ENCODE measurements at regions not wholly inside any gene's neighbourhood (a gene's known extent, or its start where the extent isn't known, plus 50 kb on each side); places are given as distances from the start of the nearest gene placed in this dataset.

DNA sequence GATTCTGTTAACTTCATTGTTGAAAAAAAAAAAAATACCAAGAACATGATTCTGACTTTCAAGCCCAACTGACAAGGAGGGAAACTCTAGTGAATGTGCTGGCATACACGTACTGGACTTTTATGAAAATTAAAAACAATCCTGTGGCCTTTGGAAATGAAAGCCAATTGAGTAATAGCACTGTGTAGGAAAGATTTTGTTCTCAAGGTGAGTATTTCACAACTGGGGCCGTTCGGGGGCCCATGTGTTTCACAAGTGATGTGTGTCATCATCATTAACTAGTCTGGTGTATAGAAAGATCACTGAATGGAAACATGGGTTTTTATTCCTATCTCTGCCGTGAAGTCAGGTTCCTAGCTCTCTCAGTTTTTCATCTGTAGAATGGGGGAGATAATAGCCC, 605.0 kb upstream of the CLINT1 start:
- H3K36me3 ChIP-seq (ENCODE audit: insufficient read depth, low read length) = no peaks in the 10 kb centered on the region
- H3K79me2 ChIP-seq (ENCODE audit: insufficient read depth, low read length) = no peaks in the 10 kb centered on the region
- H3K27ac ChIP-seq (ENCODE audit: low read depth, low read length, poor library complexity, severe bottlenecking) = no peak overlapping the region
- TF ChIP-seq, protein P1, sequence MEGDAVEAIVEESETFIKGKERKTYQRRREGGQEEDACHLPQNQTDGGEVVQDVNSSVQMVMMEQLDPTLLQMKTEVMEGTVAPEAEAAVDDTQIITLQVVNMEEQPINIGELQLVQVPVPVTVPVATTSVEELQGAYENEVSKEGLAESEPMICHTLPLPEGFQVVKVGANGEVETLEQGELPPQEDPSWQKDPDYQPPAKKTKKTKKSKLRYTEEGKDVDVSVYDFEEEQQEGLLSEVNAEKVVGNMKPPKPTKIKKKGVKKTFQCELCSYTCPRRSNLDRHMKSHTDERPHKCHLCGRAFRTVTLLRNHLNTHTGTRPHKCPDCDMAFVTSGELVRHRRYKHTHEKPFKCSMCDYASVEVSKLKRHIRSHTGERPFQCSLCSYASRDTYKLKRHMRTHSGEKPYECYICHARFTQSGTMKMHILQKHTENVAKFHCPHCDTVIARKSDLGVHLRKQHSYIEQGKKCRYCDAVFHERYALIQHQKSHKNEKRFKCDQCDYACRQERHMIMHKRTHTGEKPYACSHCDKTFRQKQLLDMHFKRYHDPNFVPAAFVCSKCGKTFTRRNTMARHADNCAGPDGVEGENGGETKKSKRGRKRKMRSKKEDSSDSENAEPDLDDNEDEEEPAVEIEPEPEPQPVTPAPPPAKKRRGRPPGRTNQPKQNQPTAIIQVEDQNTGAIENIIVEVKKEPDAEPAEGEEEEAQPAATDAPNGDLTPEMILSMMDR (IDR thresholded peaks at IDR 0.05; ENCODE audit: low read length) = no peak
- no peak for TF ChIP-seq EZH2 (IDR thresholded peaks at IDR 0.05; ENCODE audit: borderline replicate concordance, low read length)
- no peak overlapping the region for H3K4me2 ChIP-seq (ENCODE audit: low read length)
- H3K27me3 ChIP-seq (ENCODE audit: insufficient read depth, low read length) = no peaks in the 10 kb centered on the region
- H3K9ac ChIP-seq (ENCODE audit: low read length) = no peak overlapping the region
- peaks cover 14% of the 10 kb centered on the region for H3K4me1 ChIP-seq (ENCODE audit: insufficient read depth, low read length, severe bottlenecking)
- H3K4me3 ChIP-seq (ENCODE audit: low read depth, low read length, poor library complexity, severe bottlenecking) = no peak overlapping the region
- H3K9me3 ChIP-seq (ENCODE audit: low read length) = no peaks in the 10 kb centered on the region
- H4K20me1 ChIP-seq (ENCODE audit: insufficient read depth, low read length) = no peaks in the 10 kb centered on the region
- no peak overlapping the region for H2AFZ ChIP-seq (ENCODE audit: low read length)
- no peaks in the 10 kb centered on the region for H3F3A ChIP-seq (ENCODE audit: insufficient read depth, low read length)
- no peaks in the 10 kb centered on the region for H3K9me2 ChIP-seq (ENCODE audit: low read depth, low read length)

DNA sequence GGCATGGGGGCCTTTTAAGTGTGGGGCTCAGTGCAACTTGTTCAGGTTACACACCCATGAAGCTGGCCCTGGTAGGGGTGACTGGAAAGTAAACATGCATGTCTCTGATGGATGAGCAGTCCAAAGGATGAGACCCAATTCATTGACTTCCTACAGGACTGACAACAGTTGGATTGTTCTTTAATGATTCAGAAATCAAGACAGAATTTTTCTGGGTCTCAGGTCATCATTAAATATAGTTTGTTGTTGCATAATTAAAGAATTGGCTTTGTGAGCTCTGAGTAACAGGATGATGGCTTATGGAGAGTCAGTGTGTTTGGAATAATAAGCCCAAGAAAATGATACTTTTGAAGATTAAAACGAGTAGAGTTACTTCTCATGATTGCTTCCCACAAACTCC, 604.2 kb upstream of the CLINT1 start:
- Histone ChIP-seq H2AFZ (ENCODE audit: low read length) (no peak overlapping the region), H3K27ac (ENCODE audit: low read depth, low read length, poor library complexity, severe bottlenecking) (no peak overlapping the region), H3K4me3 (ENCODE audit: low read depth, low read length, poor library complexity, severe bottlenecking) (no peak overlapping the region), H3K9me2 (ENCODE audit: low read depth, low read length) (no peaks in the 10 kb centered on the region), H4K20me1 (ENCODE audit: insufficient read depth, low read length) (no peaks in the 10 kb centered on the region), H3K9ac (ENCODE audit: low read length) (no peak overlapping the region), H3K79me2 (ENCODE audit: insufficient read depth, low read length) (no peaks in the 10 kb centered on the region), H3K4me2 (ENCODE audit: low read length) (no peak overlapping the region), H3K36me3 (ENCODE audit: insufficient read depth, low read length) (no peaks in the 10 kb centered on the region), H3K4me1 (ENCODE audit: insufficient read depth, low read length, severe bottlenecking) (peaks cover 14% of the 10 kb centered on the region), H3K27me3 (ENCODE audit: insufficient read depth, low read length) (no peaks in the 10 kb centered on the region), H3K9me3 (ENCODE audit: low read length) (no peaks in the 10 kb centered on the region), H3F3A (ENCODE audit: insufficient read depth, low read length) (no peaks in the 10 kb centered on the region)
- TF ChIP-seq, protein P1 (IDR thresholded peaks at IDR 0.05; ENCODE audit: low read length) = no peak
- no peak for TF ChIP-seq EZH2 (IDR thresholded peaks at IDR 0.05; ENCODE audit: borderline replicate concordance, low read length)

DNA sequence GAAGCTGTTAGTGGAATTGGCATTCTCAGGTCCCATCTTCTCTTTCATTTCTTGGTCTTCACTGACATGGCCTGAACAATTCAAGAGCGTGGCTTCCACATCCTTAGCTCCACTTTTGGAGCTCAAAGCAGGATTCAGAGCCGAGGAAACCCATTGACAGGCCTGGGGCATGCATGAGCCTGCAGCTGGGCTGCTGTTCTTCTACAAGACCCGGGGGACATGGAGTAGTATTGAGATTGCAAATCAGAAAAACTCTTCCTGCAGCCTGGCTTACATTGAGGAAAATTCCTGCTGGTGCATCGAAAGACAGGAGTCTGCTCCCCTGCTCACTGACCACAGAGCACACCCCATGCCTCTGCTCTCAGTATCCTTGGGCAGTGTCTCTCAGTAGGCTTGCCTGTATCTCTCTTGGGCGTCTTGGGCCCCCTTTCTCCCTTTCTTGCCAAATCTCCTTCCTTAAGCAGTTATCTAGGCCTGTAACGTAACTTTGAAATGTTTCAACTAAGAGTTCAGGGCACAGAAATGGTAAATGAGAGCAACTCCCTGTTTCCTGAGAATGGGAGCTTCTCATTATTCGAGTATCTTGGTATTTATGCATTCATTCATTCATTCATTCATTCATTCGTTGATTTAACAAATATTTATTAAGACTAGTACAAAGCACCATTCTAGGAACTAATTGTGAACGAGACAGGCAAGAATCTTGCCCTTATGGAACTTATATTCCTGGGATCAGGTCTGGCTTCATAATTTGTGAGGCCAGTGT, 603.6 kb upstream of the CLINT1 start:
- no peak overlapping the region for H2AFZ ChIP-seq (ENCODE audit: low read length)
- no peaks in the 10 kb centered on the region for H3K9me2 ChIP-seq (ENCODE audit: low read depth, low read length)
- H3K4me3 ChIP-seq (ENCODE audit: low read depth, low read length, poor library complexity, severe bottlenecking) = no peak overlapping the region
- H3K4me2 ChIP-seq (ENCODE audit: low read length) = no peak overlapping the region
- TF ChIP-seq, protein P1 (IDR thresholded peaks at IDR 0.05; ENCODE audit: low read length) = no peak
- no peak for TF ChIP-seq EZH2 (IDR thresholded peaks at IDR 0.05; ENCODE audit: borderline replicate concordance, low read length)
- H3K4me1 ChIP-seq (ENCODE audit: insufficient read depth, low read length, severe bottlenecking) = peaks cover 14% of the 10 kb centered on the region
- no peaks in the 10 kb centered on the region for H3K79me2 ChIP-seq (ENCODE audit: insufficient read depth, low read length)
- no peaks in the 10 kb centered on the region for H3F3A ChIP-seq (ENCODE audit: insufficient read depth, low read length)
- H3K9ac ChIP-seq (ENCODE audit: low read length) = no peak overlapping the region
- no peaks in the 10 kb centered on the region for H3K27me3 ChIP-seq (ENCODE audit: insufficient read depth, low read length)
- H4K20me1 ChIP-seq (ENCODE audit: insufficient read depth, low read length) = no peaks in the 10 kb centered on the region
- no peaks in the 10 kb centered on the region for H3K9me3 ChIP-seq (ENCODE audit: low read length)
- no peaks in the 10 kb centered on the region for H3K36me3 ChIP-seq (ENCODE audit: insufficient read depth, low read length)
- no peak overlapping the region for H3K27ac ChIP-seq (ENCODE audit: low read depth, low read length, poor library complexity, severe bottlenecking)
